ENCODE measurements at regions not wholly inside any gene's neighbourhood (a gene's known extent, or its start where the extent isn't known, plus 50 kb on each side); places are given as distances from the start of the nearest gene placed in this dataset.

DNA sequence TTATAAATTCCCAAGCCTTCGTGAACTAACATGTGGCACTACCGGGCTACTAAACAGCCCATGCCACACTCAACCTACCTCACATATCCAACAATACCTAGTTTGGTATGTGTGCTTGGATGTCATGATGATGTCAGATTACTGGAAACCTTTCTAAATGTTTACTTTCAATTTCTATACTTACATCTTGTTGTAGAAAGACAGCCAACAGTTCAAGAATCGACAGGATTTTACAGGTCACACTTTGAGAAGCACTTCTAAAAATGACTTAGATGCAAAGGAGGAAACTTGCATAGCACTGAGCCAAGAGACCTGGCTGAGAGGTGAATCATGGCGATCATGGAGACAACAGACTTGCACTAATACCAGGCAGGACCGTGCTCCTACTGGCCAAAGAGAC, 209.9 kb downstream of the COL4A1 start:
- TF ChIP-seq, protein P1, sequence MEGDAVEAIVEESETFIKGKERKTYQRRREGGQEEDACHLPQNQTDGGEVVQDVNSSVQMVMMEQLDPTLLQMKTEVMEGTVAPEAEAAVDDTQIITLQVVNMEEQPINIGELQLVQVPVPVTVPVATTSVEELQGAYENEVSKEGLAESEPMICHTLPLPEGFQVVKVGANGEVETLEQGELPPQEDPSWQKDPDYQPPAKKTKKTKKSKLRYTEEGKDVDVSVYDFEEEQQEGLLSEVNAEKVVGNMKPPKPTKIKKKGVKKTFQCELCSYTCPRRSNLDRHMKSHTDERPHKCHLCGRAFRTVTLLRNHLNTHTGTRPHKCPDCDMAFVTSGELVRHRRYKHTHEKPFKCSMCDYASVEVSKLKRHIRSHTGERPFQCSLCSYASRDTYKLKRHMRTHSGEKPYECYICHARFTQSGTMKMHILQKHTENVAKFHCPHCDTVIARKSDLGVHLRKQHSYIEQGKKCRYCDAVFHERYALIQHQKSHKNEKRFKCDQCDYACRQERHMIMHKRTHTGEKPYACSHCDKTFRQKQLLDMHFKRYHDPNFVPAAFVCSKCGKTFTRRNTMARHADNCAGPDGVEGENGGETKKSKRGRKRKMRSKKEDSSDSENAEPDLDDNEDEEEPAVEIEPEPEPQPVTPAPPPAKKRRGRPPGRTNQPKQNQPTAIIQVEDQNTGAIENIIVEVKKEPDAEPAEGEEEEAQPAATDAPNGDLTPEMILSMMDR (IDR thresholded peaks at IDR 0.05), result no peak
- no peak for TF ChIP-seq POLR2A (IDR thresholded peaks at IDR 0.05)

Data from uterus (tissue), 2 donors.